GM19397 (cell line): ENCODE measurements at regions not wholly inside any gene's neighbourhood (a gene's known extent, or its start where the extent isn't known, plus 50 kb on each side); places are given as distances from the start of the nearest gene placed in this dataset.

Experiments used
- ATAC-seq: cut with Tn5 transposase; IDR thresholded peaks from one replicate; pipeline ENCODE4 v1.9.1; 2021; ENCODE audit warnings: mild to moderate bottlenecking, moderate library complexity; ENCODE audit not compliant: unreplicated experiment

DNA sequence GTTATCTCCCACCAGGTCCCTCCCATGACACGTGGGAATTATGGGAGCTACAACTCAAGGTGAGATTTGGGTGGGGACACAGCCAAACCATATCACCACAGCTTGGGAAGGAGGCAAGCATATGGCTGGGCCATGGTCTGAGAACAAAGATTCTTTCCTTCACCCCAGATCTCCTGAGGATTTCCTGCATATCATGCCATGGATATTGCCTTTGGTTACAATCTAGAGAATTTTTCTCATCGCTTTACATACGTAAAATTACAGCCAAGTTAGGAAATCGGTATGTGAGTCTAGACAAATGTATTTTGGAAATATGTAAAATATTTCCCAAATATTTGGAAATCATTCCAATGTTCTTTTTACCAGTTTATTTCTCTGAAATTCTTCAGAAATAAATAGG is 398.3 kb downstream of the RFC3 start:
- no peak for ATAC-seq

- ATAC-seq: no peak
Observed at GRCh38 chr13:34217343-34218025, 399.5 kb downstream of the RFC3 start.

DNA sequence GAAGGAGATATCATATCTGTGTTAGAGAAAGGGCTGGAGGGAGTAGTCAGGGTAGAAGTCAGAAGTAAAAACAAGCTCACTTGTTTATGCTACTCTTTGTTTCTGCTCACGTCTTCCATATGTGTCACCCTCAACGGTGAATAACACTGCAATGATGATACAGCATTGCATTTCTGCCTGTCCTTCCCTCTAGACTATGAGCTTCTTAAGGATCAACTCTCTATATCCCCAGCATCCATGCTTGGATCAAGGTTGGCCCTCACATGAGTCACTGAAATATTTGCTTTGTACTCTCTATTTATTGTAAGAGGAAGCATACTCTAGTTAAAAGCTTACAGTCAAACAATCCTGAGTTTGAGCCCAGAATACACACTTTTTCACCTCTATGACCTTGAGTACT is 406.0 kb downstream of the RFC3 start:
- no peak for ATAC-seq

DNA sequence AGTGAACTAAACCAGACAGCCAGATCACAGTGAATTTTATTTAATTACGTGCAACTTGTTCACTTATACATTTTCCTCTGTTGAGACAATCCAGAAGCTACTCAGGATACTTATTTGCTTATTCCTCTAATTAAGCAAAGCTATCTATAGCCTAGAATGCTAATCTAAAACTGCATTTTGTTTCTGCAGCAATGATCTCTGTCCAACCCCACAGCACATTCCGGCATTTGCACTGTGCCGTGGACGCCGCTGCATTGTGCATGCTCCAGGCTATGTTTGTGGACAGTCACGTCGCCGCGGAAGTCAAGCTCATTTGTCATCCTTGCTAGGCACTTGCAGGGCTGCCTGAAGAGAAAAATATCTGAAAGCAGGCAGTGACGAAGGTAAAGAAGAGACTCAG is 406.9 kb downstream of the RFC3 start:
- no peak for ATAC-seq

DNA sequence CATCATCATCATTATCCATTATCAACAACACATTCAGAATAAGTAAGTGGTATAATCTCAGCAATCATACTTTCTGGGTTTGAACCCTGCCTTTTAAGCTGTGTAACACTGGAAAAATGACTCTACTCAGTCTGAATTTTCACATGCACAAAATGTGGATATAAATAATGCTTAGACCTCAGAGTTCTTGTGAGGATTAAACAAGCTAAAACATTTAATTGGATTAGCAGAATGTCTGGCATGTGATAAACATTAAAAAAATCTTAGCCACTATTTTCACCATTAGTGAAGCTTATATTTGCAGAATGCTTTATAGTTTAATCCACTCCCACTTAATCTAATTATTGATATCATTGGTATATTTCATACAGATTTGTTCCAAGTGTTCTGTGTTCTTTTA is 412.3 kb downstream of the RFC3 start:
- no peak for ATAC-seq

- ATAC-seq: no peak
Observed at GRCh38 chr13:34241332-34241731, 423.4 kb downstream of the RFC3 start.

GRCh38 chr13:34243403-34243802 is 425.5 kb downstream of the RFC3 start:
- ATAC-seq: no peak

GRCh38 chr13:34246511-34246910 is 428.6 kb downstream of the RFC3 start:
- no peak for ATAC-seq

DNA sequence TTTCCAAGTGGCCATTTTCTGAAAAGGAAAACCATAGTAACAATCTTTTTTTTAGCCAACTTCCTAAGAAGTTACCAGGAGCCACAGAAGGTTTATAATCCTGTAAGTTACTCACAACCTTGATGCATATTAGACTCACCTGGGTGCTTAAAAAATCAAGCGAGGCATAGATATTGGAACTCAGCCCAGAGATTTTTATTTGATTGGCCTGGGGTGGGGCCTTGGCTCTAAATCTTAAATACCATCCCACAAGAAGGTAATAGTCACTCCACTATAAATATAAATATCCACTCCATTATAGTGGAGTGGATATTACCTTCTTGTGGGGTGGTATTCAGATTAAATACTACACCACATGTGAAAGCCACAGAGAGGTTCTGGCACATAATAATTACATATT is 429.6 kb downstream of the RFC3 start:
- ATAC-seq: no peak

GRCh38 chr13:34249546-34250039 is 431.6 kb downstream of the RFC3 start:
- ATAC-seq: no peak

GRCh38 chr13:34250151-34250670 is 432.3 kb downstream of the RFC3 start:
- no peak for ATAC-seq

- ATAC-seq: no peak
Observed at GRCh38 chr13:34254366-34254765, 436.4 kb downstream of the RFC3 start.

DNA sequence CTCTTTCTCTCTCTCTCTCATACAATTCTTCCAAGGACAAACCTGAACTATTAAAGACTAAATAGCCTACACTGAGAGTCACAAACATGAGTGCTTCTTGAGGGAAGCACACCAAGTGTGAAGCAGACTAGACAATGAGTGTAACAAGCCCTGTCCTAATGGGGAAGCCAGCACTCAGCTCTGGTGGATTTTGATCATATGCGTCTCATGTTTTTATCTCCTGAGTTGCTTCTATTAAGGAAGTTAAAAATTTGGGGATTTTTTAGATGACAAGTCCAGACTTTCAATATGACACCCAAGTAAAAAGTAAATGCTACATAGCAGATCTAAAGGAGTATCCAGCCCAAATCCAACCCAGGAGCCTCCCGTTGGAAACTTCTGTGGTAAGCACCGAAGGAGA is 437.8 kb downstream of the RFC3 start:
- ATAC-seq: no peak

GRCh38 chr13:34256236-34256635 is 438.3 kb downstream of the RFC3 start:
- no peak for ATAC-seq

DNA sequence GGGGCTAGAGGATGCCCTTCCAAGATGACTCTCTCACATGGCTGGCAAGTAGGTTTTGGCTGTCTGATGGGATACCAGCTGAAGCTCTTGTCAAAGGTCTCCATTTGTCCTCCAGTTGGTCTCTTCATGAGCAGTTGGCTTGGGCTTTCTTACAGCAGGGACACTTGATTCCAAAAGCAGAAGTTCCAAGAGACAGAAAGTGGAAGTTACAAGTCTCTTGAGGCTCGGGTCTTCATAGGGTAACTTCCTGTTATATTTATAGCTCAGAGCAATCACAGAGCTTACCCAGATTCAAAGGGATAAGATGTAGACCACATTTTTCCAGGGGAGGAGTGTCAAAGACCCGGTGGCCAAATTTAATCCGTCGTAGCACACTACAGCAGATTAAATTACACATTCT is 440.0 kb downstream of the RFC3 start:
- no peak for ATAC-seq

DNA sequence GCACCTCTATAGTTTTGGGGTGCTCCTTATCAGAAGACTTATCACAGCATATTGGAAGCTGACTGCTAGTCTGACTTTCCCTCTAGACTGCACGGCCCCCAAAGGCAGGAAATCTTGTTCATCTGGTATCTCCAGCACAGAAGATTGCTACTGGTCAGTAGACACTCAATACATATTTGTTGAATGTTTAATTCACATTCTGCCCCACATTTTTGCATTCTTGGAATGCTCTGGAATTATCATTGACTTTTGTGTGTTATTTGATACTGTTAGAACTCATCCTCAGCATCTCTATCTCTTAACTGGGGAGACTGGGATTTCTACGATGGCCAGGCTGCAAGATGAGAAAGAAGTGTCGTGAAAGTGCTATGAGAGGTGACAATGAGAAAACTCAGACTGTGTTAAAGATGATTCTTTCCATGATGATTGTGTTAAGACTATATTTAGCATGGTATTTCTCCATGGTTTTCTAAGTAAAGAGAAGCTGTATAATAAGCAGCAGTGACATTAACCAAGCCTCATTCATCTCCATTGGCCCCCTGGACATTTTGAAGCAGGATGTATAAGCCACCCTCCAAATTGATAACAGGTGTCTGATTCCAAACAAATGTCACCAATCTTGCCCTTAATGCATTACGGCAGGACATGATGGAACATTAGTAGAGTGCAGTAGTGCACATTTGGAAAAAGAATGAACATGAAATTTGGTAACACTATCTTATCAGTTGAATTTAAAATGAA is 440.9 kb downstream of the RFC3 start:
- no peak for ATAC-seq

DNA sequence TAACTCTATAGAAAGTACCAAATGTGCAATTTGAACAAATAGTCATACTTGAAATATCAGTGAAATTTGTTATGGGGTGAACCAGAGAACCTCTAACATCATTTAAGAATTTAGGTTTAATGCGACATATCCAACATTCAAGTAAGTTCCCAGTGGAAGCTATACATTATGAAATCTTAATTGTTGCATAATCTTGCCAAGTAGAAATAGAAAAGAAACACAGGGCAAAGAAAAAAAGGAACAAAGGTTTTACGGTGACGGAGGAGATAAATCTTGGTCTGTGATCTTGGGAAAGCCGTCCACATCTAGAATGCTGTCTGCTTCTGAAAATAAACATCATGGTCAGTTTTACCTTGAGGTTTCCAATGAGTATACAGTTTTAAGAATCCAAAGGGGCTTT is 445.7 kb downstream of the RFC3 start:
- no peak for ATAC-seq

DNA sequence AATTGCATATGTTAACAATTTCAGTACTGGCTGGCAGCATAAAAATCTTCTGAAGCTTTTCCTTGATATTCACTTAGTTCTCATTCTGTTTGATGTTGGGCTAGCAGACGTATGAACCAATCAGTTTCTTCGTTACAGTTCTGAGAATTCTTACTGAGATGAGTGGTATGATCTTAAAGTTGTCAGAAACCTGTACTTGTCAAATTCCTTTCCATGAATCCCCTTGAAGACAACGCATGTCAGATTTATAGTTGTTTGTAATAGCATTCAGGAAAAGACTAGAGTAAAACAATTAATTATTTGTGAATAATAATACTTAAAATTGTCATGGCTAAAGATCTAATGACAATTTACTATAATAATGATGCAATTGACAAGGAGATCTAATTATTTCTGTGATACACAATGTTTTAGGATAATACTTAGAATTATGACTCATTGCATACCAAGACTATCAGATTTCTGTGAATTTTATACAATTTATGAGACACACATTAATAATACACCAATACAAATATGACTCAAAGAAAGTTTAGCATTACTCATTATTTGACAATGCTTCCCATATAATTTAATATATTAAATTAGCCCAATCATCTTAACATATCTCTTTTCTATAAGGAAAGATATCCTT is 447.2 kb downstream of the RFC3 start:
- no peak for ATAC-seq

DNA sequence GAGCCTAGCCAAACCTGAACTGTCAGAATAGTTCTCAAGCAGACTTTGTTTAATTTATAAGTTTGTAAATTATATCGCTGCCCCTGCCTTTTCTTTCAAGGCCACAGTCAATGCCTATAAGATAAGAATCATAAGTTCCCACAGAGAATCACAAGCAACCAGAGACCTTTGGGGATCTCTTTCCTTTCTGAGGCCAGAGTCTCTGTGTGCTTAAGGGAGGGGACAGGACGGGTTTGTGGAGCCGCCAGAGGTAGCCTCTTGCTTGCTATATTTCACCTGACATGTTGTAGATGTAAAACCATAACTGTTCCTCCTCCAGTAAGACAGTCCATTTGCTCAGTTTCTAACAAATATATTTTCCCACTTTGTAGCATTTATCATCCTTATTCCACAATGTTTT is 458.8 kb downstream of the RFC3 start:
- ATAC-seq: no peak

GRCh38 chr13:34277936-34278335 is 460.0 kb downstream of the RFC3 start:
- no peak for ATAC-seq

DNA sequence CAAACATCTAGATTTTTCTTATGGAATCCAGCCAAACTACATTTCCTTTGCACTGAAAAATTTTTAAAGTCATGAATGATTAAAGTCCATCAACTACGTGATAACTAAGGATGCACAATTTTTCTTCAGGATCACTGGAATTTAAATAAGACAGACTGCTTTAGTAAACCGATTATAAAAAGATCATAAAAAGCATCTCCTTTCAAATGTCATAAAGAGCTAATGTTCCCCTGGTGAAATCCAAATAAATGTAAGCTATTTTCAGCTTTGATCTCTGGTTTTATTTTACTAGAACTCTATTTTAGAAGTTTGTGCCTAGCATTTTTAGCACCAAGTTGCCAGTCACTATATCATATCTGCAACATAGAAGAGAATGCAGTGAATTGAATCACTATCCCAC is 460.8 kb downstream of the RFC3 start:
- no peak for ATAC-seq

DNA sequence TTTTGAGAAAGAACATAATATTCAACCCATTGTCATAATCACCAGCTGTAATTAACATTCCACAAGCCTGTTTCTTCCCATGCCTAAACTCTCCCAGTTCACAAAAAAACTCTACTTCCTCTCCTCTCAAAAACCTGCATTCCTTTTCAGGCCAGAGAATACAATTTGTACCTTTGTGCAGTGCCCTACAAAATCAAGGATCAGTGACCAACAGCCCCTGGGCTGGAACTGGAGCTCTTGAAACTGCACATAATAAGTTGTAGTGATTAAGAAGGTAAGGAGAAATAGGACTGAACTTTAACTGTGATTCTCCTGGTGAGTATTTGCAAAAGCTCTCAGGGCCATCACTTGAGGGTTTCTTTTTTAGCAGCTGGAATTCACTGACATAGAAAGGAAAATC is 472.7 kb downstream of the RFC3 start:
- ATAC-seq: no peak
